ENCODE measurements at regions not wholly inside any gene's neighbourhood (a gene's known extent, or its start where the extent isn't known, plus 50 kb on each side); places are given as distances from the start of the nearest gene placed in this dataset.

DNA sequence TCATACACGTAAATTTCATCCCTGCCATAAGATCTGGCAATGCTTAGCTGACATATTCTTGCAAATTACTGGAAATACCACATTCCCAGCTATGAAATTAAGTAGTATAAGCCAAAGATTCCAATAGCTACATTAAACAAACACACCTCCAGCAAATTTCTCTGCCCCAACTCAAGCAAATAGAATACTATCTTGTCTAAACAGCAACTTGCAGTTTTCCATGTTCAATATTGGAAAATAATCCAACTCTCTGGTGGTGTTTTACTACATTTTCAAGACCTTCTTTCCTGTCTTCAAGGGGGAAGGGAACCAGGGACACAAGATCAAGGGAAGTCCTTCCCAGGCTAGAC, 268.7 kb downstream of the TBL1XR1 start:
- no peaks in the 10 kb centered on the region for H3K79me2 ChIP-seq (ENCODE audit: insufficient read depth, low read length)
- TF ChIP-seq, protein P1, sequence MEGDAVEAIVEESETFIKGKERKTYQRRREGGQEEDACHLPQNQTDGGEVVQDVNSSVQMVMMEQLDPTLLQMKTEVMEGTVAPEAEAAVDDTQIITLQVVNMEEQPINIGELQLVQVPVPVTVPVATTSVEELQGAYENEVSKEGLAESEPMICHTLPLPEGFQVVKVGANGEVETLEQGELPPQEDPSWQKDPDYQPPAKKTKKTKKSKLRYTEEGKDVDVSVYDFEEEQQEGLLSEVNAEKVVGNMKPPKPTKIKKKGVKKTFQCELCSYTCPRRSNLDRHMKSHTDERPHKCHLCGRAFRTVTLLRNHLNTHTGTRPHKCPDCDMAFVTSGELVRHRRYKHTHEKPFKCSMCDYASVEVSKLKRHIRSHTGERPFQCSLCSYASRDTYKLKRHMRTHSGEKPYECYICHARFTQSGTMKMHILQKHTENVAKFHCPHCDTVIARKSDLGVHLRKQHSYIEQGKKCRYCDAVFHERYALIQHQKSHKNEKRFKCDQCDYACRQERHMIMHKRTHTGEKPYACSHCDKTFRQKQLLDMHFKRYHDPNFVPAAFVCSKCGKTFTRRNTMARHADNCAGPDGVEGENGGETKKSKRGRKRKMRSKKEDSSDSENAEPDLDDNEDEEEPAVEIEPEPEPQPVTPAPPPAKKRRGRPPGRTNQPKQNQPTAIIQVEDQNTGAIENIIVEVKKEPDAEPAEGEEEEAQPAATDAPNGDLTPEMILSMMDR (conservative IDR thresholded peaks at IDR 0.05), result no peak

More for the DNA sequence above, 268.7 kb downstream of the TBL1XR1 start:
- Histone ChIP-seq H3K4me2 (ENCODE audit: insufficient read depth, insufficient read length, low read length) (no peak overlapping the region), H4K20me1 (ENCODE audit: control insufficient read depth, insufficient read depth, insufficient read length) (no peaks in the 10 kb centered on the region), H3K9ac (ENCODE audit: extremely low read depth, insufficient read length, low read length) (no peak overlapping the region), H4K5ac (ENCODE audit: insufficient read length, low read depth, low read length) (no peak overlapping the region), H3K14ac (ENCODE audit: insufficient read depth, low read length) (no peak overlapping the region), H3K23ac (ENCODE audit: insufficient read length, low read depth, low read length) (no peak overlapping the region), H2BK20ac (ENCODE audit: low read depth, low read length, poor library complexity, severe bottlenecking) (no peak overlapping the region), H3K4me1 (ENCODE audit: insufficient read depth, low read length) (no peaks in the 10 kb centered on the region), H2BK5ac (ENCODE audit: insufficient read length, low read length) (no peak overlapping the region), H4K8ac (replicated peaks; ENCODE audit: insufficient read length, low read depth, low read length) (no peak overlapping the region), H3K9me3 (ENCODE audit: control insufficient read depth, low read depth, low read length) (no peaks in the 10 kb centered on the region), H2AFZ (ENCODE audit: low read length) (no peak overlapping the region), H3K56ac (ENCODE audit: insufficient read length, low read depth, low read length) (no peak overlapping the region), H3K79me1 (ENCODE audit: insufficient read depth, low read depth, low read length, poor library complexity, severe bottlenecking) (no peaks in the 10 kb centered on the region), H2AK5ac (ENCODE audit: insufficient read length, low read length) (no peak overlapping the region), H4K91ac (ENCODE audit: insufficient read length, low read depth, low read length) (no peak overlapping the region), H3K23me2 (ENCODE audit: insufficient read length, low read depth, low read length, poor library complexity, severe bottlenecking) (no peaks in the 10 kb centered on the region), H2BK12ac (ENCODE audit: insufficient read length, low read depth, low read length) (no peak overlapping the region), H3K27me3 (ENCODE audit: insufficient read depth, low read length) (no peaks in the 10 kb centered on the region), H3K18ac (ENCODE audit: insufficient read length, low read depth, low read length) (no peak overlapping the region), H2BK120ac (ENCODE audit: low read depth, low read length, poor library complexity, severe bottlenecking) (no peak overlapping the region), H2BK15ac (ENCODE audit: low read depth, low read length) (no peak overlapping the region), H3K4ac (ENCODE audit: low read depth, low read length) (no peak overlapping the region), H3K27ac (ENCODE audit: insufficient read length, low read depth, low read length) (no peak overlapping the region), H3T11ph (ENCODE audit: low read length) (no peak overlapping the region)
- peaks cover 0 to 5% of the 10 kb centered on the region in 2 experiments; a peak in 1 of 4 replicates for H3K4me1 Mint-ChIP-seq
- H3K9me3 Mint-ChIP-seq, result peaks cover 0 to 3% of the 10 kb centered on the region in 2 experiments; a peak in 1 of 5 replicates
- no peak overlapping the region for H3K27ac Mint-ChIP-seq
- no CpG with 5 or more reads among the region's 1 CpG for WGBS (ENCODE audit: extremely low coverage, insufficient read length, low lambda C conversion rate)
- H3K4me3 Mint-ChIP-seq, result no peak overlapping the region
- no peaks in the 10 kb centered on the region for H3K27me3 Mint-ChIP-seq (ENCODE audit: low read depth)
- H3K36me3 Mint-ChIP-seq (ENCODE audit: insufficient read depth in 1 of 3, low read depth in 3 of 3), result peaks cover 0 to 2% (median 0%) of the 10 kb centered on the region in 3 experiments; a peak in 1 of 7 replicates
- DNase-seq, result no peak

Measured in H9 (cell line).